ENCODE measurements at regions not wholly inside any gene's neighbourhood (a gene's known extent, or its start where the extent isn't known, plus 50 kb on each side); places are given as distances from the start of the nearest gene placed in this dataset.

- TF ChIP-seq CTCF (IDR thresholded peaks at IDR 0.05; ENCODE audit: control extremely low read depth, extremely low read depth) = no peak
- no peaks in the 10 kb centered on the region for H3K36me3 ChIP-seq (ENCODE audit: control insufficient read depth in 4 of 4, insufficient read depth in 4 of 4, low read length in 4 of 4)
Measured at GRCh38 chr4:171170671-171171070, 642.5 kb upstream of the GALNTL6 start.

GRCh38 chr4:171169396-171169795, 643.8 kb upstream of the GALNTL6 start:
- H3K36me3 ChIP-seq (ENCODE audit: control insufficient read depth in 4 of 4, insufficient read depth in 4 of 4, low read length in 4 of 4) = no peaks in the 10 kb centered on the region
- no peak for TF ChIP-seq CTCF (IDR thresholded peaks at IDR 0.05; ENCODE audit: control extremely low read depth, extremely low read depth)
- no peak overlapping the region for H3K27ac ChIP-seq (ENCODE audit: low read depth in 1 of 2, low read length in 1 of 2)
- H3K9me3 ChIP-seq (ENCODE audit: control insufficient read depth in 4 of 4, insufficient read depth in 3 of 4, low read length in 3 of 4) = peaks cover 0 to 9% (median 2%) of the 10 kb centered on the region in 4 donors
- DNase-seq (no peak), ATAC-seq (ENCODE audit: insufficient read depth, low FRiP score) (no peak)
- H3K4me3 ChIP-seq = no peak overlapping the region
- H3K4me1 ChIP-seq (ENCODE audit: control insufficient read depth in 5 of 5, insufficient read depth in 5 of 5, low read length in 5 of 5) = no peaks in the 10 kb centered on the region
- 62 to 75% methylated on average over 4 of the region's 4 CpGs for WGBS, 2 donors
- H3K27me3 ChIP-seq (ENCODE audit: control insufficient read depth in 3 of 3, insufficient read depth in 3 of 3, low read length in 2 of 3) = no peaks in the 10 kb centered on the region
- H3K9ac ChIP-seq (ENCODE audit: insufficient read depth in 1 of 2, low read length in 2 of 2) = no peak overlapping the region

More at GRCh38 chr4:171170671-171171070, 642.5 kb upstream of the GALNTL6 start:
- H3K4me3 ChIP-seq = no peak overlapping the region
- peaks cover 0 to 9% (median 2%) of the 10 kb centered on the region in 4 donors for H3K9me3 ChIP-seq (ENCODE audit: control insufficient read depth in 4 of 4, insufficient read depth in 3 of 4, low read length in 3 of 4)
- H3K4me1 ChIP-seq (ENCODE audit: control insufficient read depth in 5 of 5, insufficient read depth in 5 of 5, low read length in 5 of 5) = no peaks in the 10 kb centered on the region
- H3K9ac ChIP-seq (ENCODE audit: insufficient read depth in 1 of 2, low read length in 2 of 2) = no peak overlapping the region
- no peak for DNase-seq
- no peaks in the 10 kb centered on the region for H3K27me3 ChIP-seq (ENCODE audit: control insufficient read depth in 3 of 3, insufficient read depth in 3 of 3, low read length in 2 of 3)
- no peak overlapping the region for H3K27ac ChIP-seq (ENCODE audit: low read depth in 1 of 2, low read length in 1 of 2)
- no peak for ATAC-seq (ENCODE audit: insufficient read depth, low FRiP score)

DNA sequence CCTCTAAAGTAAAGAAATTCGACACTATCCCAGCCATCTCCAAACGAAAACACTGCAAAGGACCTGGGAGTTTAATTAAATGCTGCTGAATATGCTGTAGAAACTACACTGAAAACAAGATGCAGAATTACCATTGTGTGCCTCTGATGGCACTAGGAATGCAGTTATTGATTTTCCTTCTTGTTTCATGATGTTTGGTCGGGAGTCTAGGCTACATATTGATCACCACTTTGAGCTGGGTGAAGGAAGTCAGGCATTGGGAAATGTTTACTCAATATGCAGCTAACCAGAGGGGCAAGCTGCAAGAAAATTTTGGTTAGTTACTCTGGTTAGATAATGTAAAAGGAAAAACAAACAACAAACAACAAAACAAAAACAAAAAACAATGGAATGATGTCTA, 650.7 kb upstream of the GALNTL6 start:
- no peaks in the 10 kb centered on the region for H3K9me3 ChIP-seq (ENCODE audit: control insufficient read depth in 4 of 4, insufficient read depth in 3 of 4, low read length in 3 of 4)
- no peak for TF ChIP-seq CTCF (IDR thresholded peaks at IDR 0.05; ENCODE audit: control extremely low read depth, extremely low read depth)
- 75 to 86% methylated on average over 3 of the region's 3 CpGs for WGBS, 2 donors
- H3K27ac ChIP-seq (ENCODE audit: low read depth in 1 of 2, low read length in 1 of 2) = no peak overlapping the region
- no peak overlapping the region for H3K4me3 ChIP-seq
- no peaks in the 10 kb centered on the region for H3K4me1 ChIP-seq (ENCODE audit: control insufficient read depth in 5 of 5, insufficient read depth in 5 of 5, low read length in 5 of 5)
- H3K27me3 ChIP-seq (ENCODE audit: control insufficient read depth in 3 of 3, insufficient read depth in 3 of 3, low read length in 2 of 3) = no peaks in the 10 kb centered on the region
- no peaks in the 10 kb centered on the region for H3K36me3 ChIP-seq (ENCODE audit: control insufficient read depth in 4 of 4, insufficient read depth in 4 of 4, low read length in 4 of 4)
- ATAC-seq (ENCODE audit: insufficient read depth, low FRiP score) (no peak), DNase-seq (no peak)
- H3K9ac ChIP-seq (ENCODE audit: insufficient read depth in 1 of 2, low read length in 2 of 2) = no peak overlapping the region

GRCh38 chr4:171157462-171158082, 655.6 kb upstream of the GALNTL6 start:
- H3K27me3 ChIP-seq (ENCODE audit: control insufficient read depth in 3 of 3, insufficient read depth in 3 of 3, low read length in 2 of 3) = no peaks in the 10 kb centered on the region
- WGBS, 2 donors = 52 to 70% methylated on average over 7 of the region's 7 CpGs
- no peaks in the 10 kb centered on the region for H3K36me3 ChIP-seq (ENCODE audit: control insufficient read depth in 4 of 4, insufficient read depth in 4 of 4, low read length in 4 of 4)
- no peak overlapping the region for H3K27ac ChIP-seq (ENCODE audit: low read depth in 1 of 2, low read length in 1 of 2)
- H3K9ac ChIP-seq (ENCODE audit: insufficient read depth in 1 of 2, low read length in 2 of 2) = no peak overlapping the region
- no peak overlapping the region for H3K4me3 ChIP-seq
- no peaks in the 10 kb centered on the region for H3K4me1 ChIP-seq (ENCODE audit: control insufficient read depth in 5 of 5, insufficient read depth in 5 of 5, low read length in 5 of 5)
- no peaks in the 10 kb centered on the region for H3K9me3 ChIP-seq (ENCODE audit: control insufficient read depth in 4 of 4, insufficient read depth in 3 of 4, low read length in 3 of 4)
- no peak for TF ChIP-seq CTCF (IDR thresholded peaks at IDR 0.05; ENCODE audit: control extremely low read depth, extremely low read depth)
- ATAC-seq (ENCODE audit: insufficient read depth, low FRiP score) = no peak
- peak; percentile 2 to 46 (median 12) for DNase-seq
